ENCODE measurements at regions not wholly inside any gene's neighbourhood (a gene's known extent, or its start where the extent isn't known, plus 50 kb on each side); places are given as distances from the start of the nearest gene placed in this dataset.
"Not testable (repeated sequence)": the region's sequence is repeated elsewhere in the genome, so short reads cannot be mapped to it uniquely, and the experiment has no call there.

DNA sequence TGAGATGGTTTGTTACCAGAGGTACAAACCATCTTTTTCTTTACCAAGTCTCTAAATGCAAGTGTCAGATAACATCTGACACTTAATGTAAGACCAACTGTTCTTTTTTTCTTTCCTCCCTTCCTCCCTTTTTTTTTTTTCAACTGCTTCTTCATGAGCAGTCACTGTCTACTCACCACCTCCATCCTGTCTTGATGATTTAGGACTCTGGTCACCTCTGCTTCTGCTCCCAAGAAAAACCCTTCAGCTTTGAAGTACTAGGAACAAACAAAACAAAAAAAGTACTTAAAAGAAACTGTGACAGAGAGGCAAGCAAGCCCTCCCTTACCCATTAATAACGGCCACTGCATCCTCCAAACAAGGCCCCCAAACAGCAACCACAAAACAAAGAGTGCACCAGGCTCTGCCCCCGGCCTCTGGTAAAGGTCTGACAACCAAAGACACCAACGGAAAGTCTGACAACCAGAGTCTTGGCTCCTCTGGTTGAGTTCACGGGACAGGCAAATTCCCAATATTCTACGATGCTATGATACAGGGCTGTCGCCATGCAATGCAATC, 141.0 kb downstream of the ARL4C start:
- peaks cover 12% of the 10 kb centered on the region for H3K36me3 Mint-ChIP-seq (ENCODE audit: low read depth)
- CTCF ChIA-PET, result interaction anchor here (0.6 to 0.7 kb wide), 2 partner anchors 12 to 15 kb away, joined by 3 read pairs; no protein-coding TSS in a partner anchor
- peak overlapping the region; percentile 26 for H3K27ac Mint-ChIP-seq
- DNase-seq (no peak), ATAC-seq (no peak)
- peaks cover 20% of the 10 kb centered on the region for H3K4me1 Mint-ChIP-seq (ENCODE audit: low read depth)
- no peak overlapping the region for H3K4me3 Mint-ChIP-seq
- no peaks in the 10 kb centered on the region for H3K27me3 Mint-ChIP-seq (ENCODE audit: low read depth)
- POLR2A ChIA-PET, result no interaction called here
- peaks cover 18% of the 10 kb centered on the region for H3K9me3 Mint-ChIP-seq (ENCODE audit: insufficient read depth)

DNA sequence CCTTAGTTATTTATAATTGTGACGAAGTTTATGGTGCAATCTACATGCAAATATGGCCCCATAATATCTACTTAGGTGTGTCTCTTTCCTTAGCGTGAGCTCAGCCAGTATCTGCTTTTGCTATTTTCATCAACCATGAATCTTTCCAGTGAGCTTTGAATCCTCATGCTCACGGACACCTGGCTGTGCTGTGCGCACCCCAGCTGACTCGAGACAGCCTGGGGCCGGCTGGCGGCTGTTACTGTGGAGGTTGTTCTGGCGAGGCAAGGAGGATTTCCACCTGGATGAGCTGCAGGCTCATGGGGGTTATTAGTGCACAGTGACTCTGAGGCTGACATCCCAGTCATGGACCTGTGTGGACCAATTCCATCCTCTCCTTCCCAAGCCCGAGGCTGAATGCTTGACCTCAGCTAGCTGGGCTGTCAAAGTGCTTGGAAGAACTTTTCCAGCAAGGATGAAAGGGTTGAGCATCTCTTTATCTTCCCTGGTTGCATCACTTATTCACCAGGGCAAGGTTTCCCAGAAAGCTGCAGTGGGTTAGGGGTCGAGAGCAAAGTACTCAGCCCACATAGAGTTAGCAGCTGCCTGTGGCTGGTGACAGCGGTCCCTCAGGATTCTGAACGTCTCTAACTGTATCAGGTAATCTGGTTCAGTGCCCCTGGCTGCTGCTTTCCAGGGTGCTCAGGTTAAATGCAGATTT, 141.7 kb downstream of the ARL4C start:
- CTCF ChIA-PET, result interaction anchor here (0.6 kb wide), 1 partner anchor 13 kb away, joined by 3 read pairs; no protein-coding TSS in a partner anchor
- peaks cover 18% of the 10 kb centered on the region for H3K4me1 Mint-ChIP-seq (ENCODE audit: low read depth)
- POLR2A ChIA-PET, result no interaction called here
- peaks cover 12% of the 10 kb centered on the region for H3K36me3 Mint-ChIP-seq (ENCODE audit: low read depth)
- H3K4me3 Mint-ChIP-seq, result no peak overlapping the region
- no peak for DNase-seq
- H3K9me3 Mint-ChIP-seq (ENCODE audit: insufficient read depth), result peaks cover 18% of the 10 kb centered on the region
- H3K27ac Mint-ChIP-seq, result no peak overlapping the region
- no peak for ATAC-seq
- H3K27me3 Mint-ChIP-seq (ENCODE audit: low read depth), result no peaks in the 10 kb centered on the region

DNA sequence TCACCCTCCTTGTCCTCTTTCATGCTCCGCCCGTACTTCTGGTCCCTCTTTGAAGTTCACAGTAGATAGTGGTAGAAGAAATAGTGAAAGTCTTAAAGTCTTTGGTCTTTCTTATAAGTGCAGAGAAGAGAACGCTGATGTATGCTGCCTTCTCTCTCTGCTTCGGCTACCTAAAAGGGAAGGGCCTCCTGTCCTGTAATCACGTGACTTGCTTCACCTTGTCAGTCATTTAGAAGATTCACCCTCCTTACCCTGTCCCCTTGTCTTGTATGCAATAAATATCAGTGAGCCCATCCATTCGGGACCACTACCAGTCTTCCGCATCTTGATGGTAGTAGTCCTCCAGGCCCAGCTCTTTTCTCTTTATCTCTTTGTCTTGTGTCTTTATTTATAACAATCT, 144.6 kb downstream of the ARL4C start:
- CTCF ChIA-PET, result no interaction called here
- POLR2A ChIA-PET, result no interaction called here
- H3K4me3 Mint-ChIP-seq, result no peak overlapping the region
- ATAC-seq (no peak), DNase-seq (no peak)
- no peak overlapping the region for H3K27ac Mint-ChIP-seq
- H3K4me1 Mint-ChIP-seq (ENCODE audit: low read depth), result peaks cover 32% of the 10 kb centered on the region
- no peaks in the 10 kb centered on the region for H3K27me3 Mint-ChIP-seq (ENCODE audit: low read depth)
- peaks cover 24% of the 10 kb centered on the region for H3K36me3 Mint-ChIP-seq (ENCODE audit: low read depth)
- peaks cover 26% of the 10 kb centered on the region for H3K9me3 Mint-ChIP-seq (ENCODE audit: insufficient read depth)

DNA sequence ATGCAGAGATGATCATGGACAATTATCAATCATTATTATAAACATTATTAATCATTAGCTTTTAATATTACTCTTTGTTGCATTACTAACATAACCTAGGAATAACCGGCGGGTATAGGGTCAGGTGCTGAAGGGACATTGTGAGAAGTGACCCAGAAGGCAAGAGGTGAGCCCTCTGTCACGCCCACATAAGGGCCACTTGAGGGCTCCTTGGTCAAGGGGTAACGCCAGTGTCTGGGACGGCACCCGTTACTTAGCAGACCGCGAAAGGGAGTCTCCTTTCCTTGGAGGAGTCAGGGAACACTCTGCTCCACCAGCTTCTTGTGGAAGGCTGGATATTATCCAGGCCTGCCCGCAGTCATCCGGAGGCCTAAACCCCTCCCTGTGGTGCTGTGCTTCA, 145.0 kb downstream of the ARL4C start:
- H3K27me3 Mint-ChIP-seq (ENCODE audit: low read depth); POLR2A ChIA-PET; H3K27ac Mint-ChIP-seq; H3K4me3 Mint-ChIP-seq; CTCF ChIA-PET; DNase-seq; ATAC-seq: not testable (repeated sequence)
- Mint-ChIP-seq H3K9me3 (ENCODE audit: insufficient read depth) (peaks cover 26% of the 10 kb centered on the region), H3K36me3 (ENCODE audit: low read depth) (peaks cover 24% of the 10 kb centered on the region), H3K4me1 (ENCODE audit: low read depth) (peaks cover 36% of the 10 kb centered on the region)

DNA sequence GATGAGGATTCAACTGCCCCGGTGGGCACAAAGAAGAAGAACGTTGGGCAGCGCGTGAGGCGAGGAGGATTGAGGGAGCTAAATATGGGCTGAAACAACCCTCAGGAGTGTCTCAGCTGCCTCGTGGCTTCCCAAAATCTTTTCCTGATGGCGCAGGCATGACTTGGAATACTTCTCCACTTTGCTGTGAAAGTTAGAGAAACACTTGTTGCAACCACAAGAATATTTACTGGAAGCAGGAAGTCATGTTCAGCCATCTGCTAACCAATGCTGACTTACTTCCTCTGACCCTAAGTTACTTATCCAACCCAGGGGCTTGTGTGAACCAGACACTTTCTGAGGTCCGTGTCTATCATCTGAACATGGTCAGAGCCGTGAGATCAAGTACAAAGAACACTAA, 148.8 kb downstream of the ARL4C start:
- Mint-ChIP-seq H3K9me3 (ENCODE audit: insufficient read depth) (peaks cover 23% of the 10 kb centered on the region), H3K27ac (peak overlapping the region; percentile 79), H3K36me3 (ENCODE audit: low read depth) (peaks cover 22% of the 10 kb centered on the region), H3K4me1 (ENCODE audit: low read depth) (peaks cover 23% of the 10 kb centered on the region), H3K27me3 (ENCODE audit: low read depth) (no peaks in the 10 kb centered on the region), H3K4me3 (no peak overlapping the region)
- no peak for DNase-seq
- POLR2A ChIA-PET, result no interaction called here
- ATAC-seq, result no peak
- CTCF ChIA-PET, result interaction anchor here (0.9 kb wide), 2 partner anchors 59 to 90 kb away, joined by 3 to 4 read pairs; no protein-coding TSS in a partner anchor

DNA sequence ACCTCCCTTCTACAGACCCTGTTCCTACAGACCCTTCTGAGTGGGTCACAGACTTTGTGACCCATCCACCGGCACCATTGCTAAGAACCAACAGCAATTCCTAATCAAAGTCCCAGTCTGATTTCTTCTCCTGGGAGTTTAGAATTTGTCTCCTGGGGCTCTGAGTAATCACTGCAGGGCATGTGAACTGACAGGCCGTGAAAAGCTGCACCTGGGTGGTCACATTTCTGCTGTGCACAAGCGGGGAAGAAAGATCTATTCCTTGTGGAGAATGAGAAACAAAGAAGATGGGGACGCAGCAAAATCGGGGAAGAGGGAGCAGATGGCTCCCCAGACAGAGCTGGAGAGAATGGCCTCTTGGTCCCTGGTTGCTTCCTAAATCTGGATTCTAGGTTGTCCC, 151.0 kb downstream of the ARL4C start:
- Mint-ChIP-seq H3K9me3 (ENCODE audit: insufficient read depth) (peaks cover 12% of the 10 kb centered on the region), H3K4me1 (ENCODE audit: low read depth) (peaks cover 23% of the 10 kb centered on the region), H3K36me3 (ENCODE audit: low read depth) (peaks cover 16% of the 10 kb centered on the region), H3K27ac (no peak overlapping the region), H3K27me3 (ENCODE audit: low read depth) (no peaks in the 10 kb centered on the region), H3K4me3 (no peak overlapping the region)
- ATAC-seq, result no peak
- DNase-seq, result no peak
- CTCF ChIA-PET, result interaction anchor here (1.5 kb wide), 1 partner anchor 26 kb away, joined by 3 read pairs; no protein-coding TSS in a partner anchor
- POLR2A ChIA-PET, result interaction anchor here (0.6 kb wide), 1 partner anchor 27 kb away, joined by 4 read pairs; no protein-coding TSS in a partner anchor

DNA sequence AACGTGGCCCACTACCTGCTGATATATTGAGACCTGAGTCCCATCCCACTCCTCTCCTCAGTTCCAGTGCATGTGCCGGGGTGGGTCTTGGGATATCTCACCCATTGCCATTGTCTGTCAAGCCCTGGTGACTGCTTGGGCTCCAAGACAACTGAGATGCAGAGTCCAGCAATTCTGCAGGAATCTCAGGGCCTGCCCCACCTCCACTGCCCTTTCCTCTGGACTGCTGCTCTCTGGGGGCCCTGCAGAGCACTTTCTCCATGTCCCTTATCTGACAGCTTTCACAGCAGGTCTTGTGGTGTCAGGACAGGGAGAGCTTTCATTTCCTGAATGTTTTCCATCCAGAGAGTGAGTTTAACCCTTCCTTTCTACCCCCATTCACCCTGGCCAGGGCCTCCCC, 152.9 kb downstream of the ARL4C start:
- peaks cover 26% of the 10 kb centered on the region for H3K4me1 Mint-ChIP-seq (ENCODE audit: low read depth)
- POLR2A ChIA-PET, result no interaction called here

DNA sequence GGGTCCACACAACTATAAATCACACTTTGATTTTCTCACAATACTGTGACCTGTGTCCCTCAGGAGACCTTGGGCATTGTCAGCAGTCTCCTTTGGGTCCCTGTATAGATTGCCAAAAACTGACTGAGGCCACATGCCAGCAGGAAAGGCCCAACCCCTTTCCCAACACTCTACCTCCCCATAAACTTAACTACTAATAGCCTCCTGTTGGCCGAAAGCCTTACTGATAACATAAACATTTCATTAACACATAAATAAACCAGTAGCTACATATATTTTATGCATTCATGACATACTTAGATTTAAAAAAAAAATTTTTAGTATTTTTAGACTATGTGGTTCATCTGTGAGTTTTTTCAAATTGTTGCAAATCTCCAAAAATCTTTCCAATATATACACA, 153.5 kb downstream of the ARL4C start:
- ChIA-PET CTCF (no interaction called here), POLR2A (interaction anchor here (0.5 kb wide), 1 partner anchor 12 kb away, joined by 3 read pairs; no protein-coding TSS in a partner anchor)
- H3K4me1 Mint-ChIP-seq (ENCODE audit: low read depth), result peaks cover 21% of the 10 kb centered on the region
- H3K9me3 Mint-ChIP-seq (ENCODE audit: insufficient read depth), result peaks cover 24% of the 10 kb centered on the region
- peaks cover 2% of the 10 kb centered on the region for H3K27me3 Mint-ChIP-seq (ENCODE audit: low read depth)
- H3K4me3 Mint-ChIP-seq, result no peak overlapping the region
- ATAC-seq (no peak), DNase-seq (no peak)
- H3K27ac Mint-ChIP-seq, result no peak overlapping the region
- peaks cover 24% of the 10 kb centered on the region for H3K36me3 Mint-ChIP-seq (ENCODE audit: low read depth)

More for the DNA sequence above, 152.9 kb downstream of the ARL4C start:
- no peak overlapping the region for H3K27ac Mint-ChIP-seq
- DNase-seq (no peak), ATAC-seq (no peak)
- no peak overlapping the region for H3K4me3 Mint-ChIP-seq
- CTCF ChIA-PET, result no interaction called here
- peaks cover 24% of the 10 kb centered on the region for H3K9me3 Mint-ChIP-seq (ENCODE audit: insufficient read depth)
- H3K36me3 Mint-ChIP-seq (ENCODE audit: low read depth), result peaks cover 26% of the 10 kb centered on the region
- H3K27me3 Mint-ChIP-seq (ENCODE audit: low read depth), result peaks cover 2% of the 10 kb centered on the region

DNA sequence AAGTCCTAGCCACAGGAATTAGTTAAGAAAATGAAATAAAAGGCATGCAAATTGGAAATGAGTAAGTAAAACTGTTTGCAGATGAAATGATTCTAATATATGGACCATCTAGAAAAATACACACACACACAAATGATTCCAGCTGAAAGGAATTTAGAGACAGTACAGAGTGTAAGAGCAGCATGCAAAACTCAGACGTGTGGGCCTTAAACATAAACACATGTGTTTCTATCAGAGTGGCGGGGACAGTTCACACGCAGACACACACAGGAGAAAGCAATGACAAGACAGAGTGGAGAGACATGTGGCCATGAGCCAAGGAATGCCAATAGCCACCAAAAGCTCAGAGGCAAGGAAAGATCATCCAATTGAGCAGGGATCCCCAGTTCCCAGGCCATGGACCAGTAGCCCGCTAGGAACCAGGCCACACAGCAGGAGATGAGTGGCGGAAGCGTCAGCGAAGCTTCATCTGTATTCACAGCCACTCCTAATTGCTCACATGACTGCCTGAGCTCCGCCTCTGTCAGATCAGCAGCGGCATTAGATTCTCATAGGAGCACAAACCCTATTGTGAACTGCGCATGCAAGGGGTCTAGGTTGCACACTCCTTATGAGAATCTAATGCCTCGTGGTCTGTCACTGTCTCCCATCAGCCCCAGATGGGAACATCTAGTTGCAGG, 155.4 kb downstream of the ARL4C start:
- Mint-ChIP-seq H3K27me3 (ENCODE audit: low read depth) (peaks cover 2% of the 10 kb centered on the region), H3K9me3 (ENCODE audit: insufficient read depth) (peaks cover 18% of the 10 kb centered on the region), H3K4me1 (ENCODE audit: low read depth) (peaks cover 10% of the 10 kb centered on the region), H3K36me3 (ENCODE audit: low read depth) (peaks cover 17% of the 10 kb centered on the region), H3K4me3 (no peak overlapping the region), H3K27ac (no peak overlapping the region)
- ChIA-PET CTCF (interaction anchor here (0.8 to 0.9 kb wide), 2 partner anchors 8 to 52 kb away, joined by 3 read pairs; no protein-coding TSS in a partner anchor), POLR2A (interaction anchor here (0.6 kb wide), 1 partner anchor 282 kb away, joined by 3 read pairs; no protein-coding TSS in a partner anchor)
- no peak for DNase-seq
- ATAC-seq, result no peak

DNA sequence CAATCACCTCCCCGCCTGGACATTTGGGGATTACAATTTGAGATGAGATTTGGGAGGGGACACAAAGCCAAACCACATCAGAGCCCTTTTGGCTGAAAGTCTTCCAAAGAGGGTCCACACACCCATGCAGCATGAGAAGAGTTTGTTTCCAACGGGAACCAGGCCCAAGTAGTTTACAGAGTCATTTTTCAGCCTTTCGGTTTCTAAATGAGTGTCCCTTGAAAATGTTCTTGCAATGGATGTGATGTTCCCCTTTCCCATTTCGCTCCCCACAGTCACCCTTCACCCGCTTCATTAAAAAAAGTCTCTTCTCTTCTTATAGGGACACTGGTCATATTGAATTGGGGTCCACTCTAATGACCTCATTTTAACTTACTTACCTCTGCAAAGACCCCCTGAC, 157.4 kb downstream of the ARL4C start:
- ChIA-PET POLR2A (interaction anchor here (1.0 kb wide), 1 partner anchor 49 kb away, joined by 3 read pairs; no protein-coding TSS in a partner anchor), CTCF (no interaction called here)
- Mint-ChIP-seq H3K36me3 (ENCODE audit: low read depth) (peaks cover 17% of the 10 kb centered on the region), H3K9me3 (ENCODE audit: insufficient read depth) (peaks cover 18% of the 10 kb centered on the region), H3K27me3 (ENCODE audit: low read depth) (peaks cover 2% of the 10 kb centered on the region), H3K4me1 (ENCODE audit: low read depth) (peaks cover 16% of the 10 kb centered on the region), H3K27ac (no peak overlapping the region), H3K4me3 (no peak overlapping the region)
- DNase-seq (no peak), ATAC-seq (no peak)

DNA sequence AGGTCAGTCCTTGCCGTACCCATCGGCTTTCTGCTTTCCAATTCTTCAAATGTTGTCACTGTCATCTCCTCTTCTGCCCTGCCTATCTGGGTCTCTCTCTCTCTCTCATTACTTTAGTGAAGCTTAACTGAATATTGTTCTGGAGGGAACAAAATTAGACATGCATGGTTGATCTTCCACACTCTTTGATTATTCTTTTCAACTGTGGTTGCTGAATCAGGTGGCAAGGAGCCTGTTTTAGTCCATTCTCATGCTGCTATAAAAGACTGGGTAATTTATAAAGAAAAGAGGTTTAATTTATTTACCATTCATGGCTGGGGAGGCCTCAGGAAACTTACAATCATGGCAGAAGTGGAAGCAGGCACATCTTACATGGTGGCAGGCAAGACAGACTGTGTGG, 157.9 kb downstream of the ARL4C start:
- DNase-seq (no peak), ATAC-seq (no peak)
- H3K36me3 Mint-ChIP-seq (ENCODE audit: low read depth), result peaks cover 17% of the 10 kb centered on the region
- H3K9me3 Mint-ChIP-seq (ENCODE audit: insufficient read depth), result peaks cover 18% of the 10 kb centered on the region
- H3K4me1 Mint-ChIP-seq (ENCODE audit: low read depth), result peaks cover 16% of the 10 kb centered on the region
- ChIA-PET POLR2A (interaction anchor here (1.0 kb wide), 1 partner anchor 49 kb away, joined by 3 read pairs; no protein-coding TSS in a partner anchor), CTCF (no interaction called here)
- peaks cover 2% of the 10 kb centered on the region for H3K27me3 Mint-ChIP-seq (ENCODE audit: low read depth)
- no peak overlapping the region for H3K4me3 Mint-ChIP-seq
- H3K27ac Mint-ChIP-seq, result no peak overlapping the region

Data from activated CD8-positive, alpha-beta T cell treated with anti-CD3 and anti-CD28 coated beads, Interleukin-2, amount 10 ng/mL, durations not matched to agents 7 days and 5 days (primary cell).